Activated CD4-positive, alpha-beta T cell treated with anti-CD3 and anti-CD28 coated beads, Interleukin-2, Interleukin-4, amounts not matched to agents 100 ng/mL and 50 ng/mL, durations not matched to agents 16 hours and 8 hours (primary cell): ENCODE measurements at regions not wholly inside any gene's neighbourhood (a gene's known extent, or its start where the extent isn't known, plus 50 kb on each side); places are given as distances from the start of the nearest gene placed in this dataset.

Experiments
- DNase-seq: peaks from one replicate; pipeline ENCODE4 v3.0.0-alpha.2; 2020; ENCODE audit warnings: low spot score

GRCh38 chr2:21633466-21633865, 509.7 kb downstream of the TDRD15 start:
- DNase-seq, result no peak

- DNase-seq, result no peak
Observed at GRCh38 chr2:21633911-21634310, 510.1 kb downstream of the TDRD15 start.

- DNase-seq, result no peak
Observed at GRCh38 chr2:21640046-21640445, 516.3 kb downstream of the TDRD15 start.

- no peak for DNase-seq
Observed at GRCh38 chr2:21642647-21643046, 518.9 kb downstream of the TDRD15 start.

- no peak for DNase-seq
Observed at GRCh38 chr2:21643180-21643579, 519.4 kb downstream of the TDRD15 start.

- no peak for DNase-seq
Observed at GRCh38 chr2:21644266-21644665, 520.5 kb downstream of the TDRD15 start.

- DNase-seq, result no peak
Observed at GRCh38 chr2:21646345-21646744, 522.6 kb downstream of the TDRD15 start.

- DNase-seq, result no peak
Observed at GRCh38 chr2:21650569-21650968, 526.8 kb downstream of the TDRD15 start.

- no peak for DNase-seq
Observed at GRCh38 chr2:21655136-21655535, 531.4 kb downstream of the TDRD15 start.

- DNase-seq, result no peak
Observed at GRCh38 chr2:21656330-21657075, 532.7 kb downstream of the TDRD15 start.

- no peak for DNase-seq
Observed at GRCh38 chr2:21657445-21657844, 533.7 kb downstream of the TDRD15 start.

GRCh38 chr2:21658269-21658668, 534.5 kb downstream of the TDRD15 start:
- no peak for DNase-seq

- no peak for DNase-seq
Observed at GRCh38 chr2:21658907-21659477, 535.2 kb downstream of the TDRD15 start.

GRCh38 chr2:21664083-21664482, 540.3 kb downstream of the TDRD15 start:
- DNase-seq, result no peak

- DNase-seq, result no peak
Observed at GRCh38 chr2:21667638-21668037, 543.9 kb downstream of the TDRD15 start.

- no peak for DNase-seq
Observed at GRCh38 chr2:21668078-21668710, 544.4 kb downstream of the TDRD15 start.

GRCh38 chr2:21676041-21676440, 552.3 kb downstream of the TDRD15 start:
- no peak for DNase-seq

GRCh38 chr2:21676676-21677075, 552.9 kb downstream of the TDRD15 start:
- no peak for DNase-seq

GRCh38 chr2:21683838-21684237, 560.1 kb downstream of the TDRD15 start:
- DNase-seq, result no peak

- no peak for DNase-seq
Observed at GRCh38 chr2:21687589-21687988, 563.8 kb downstream of the TDRD15 start.

- DNase-seq, result no peak
Observed at GRCh38 chr2:21690005-21690404, 566.2 kb downstream of the TDRD15 start.

GRCh38 chr2:21693081-21693480, 569.3 kb downstream of the TDRD15 start:
- no peak for DNase-seq

GRCh38 chr2:21694079-21694878, 570.5 kb downstream of the TDRD15 start:
- DNase-seq, result no peak
